CD4-positive, alpha-beta T cell (primary cell): ENCODE measurements at regions not wholly inside any gene's neighbourhood (a gene's known extent, or its start where the extent isn't known, plus 50 kb on each side); places are given as distances from the start of the nearest gene placed in this dataset.
A peak's percentile ranks its signal among the peaks of the same experiment; 100 is the strongest.

Experiments used
- ATAC-seq: fragments of 200-7000 bp; cut with Tn5 transposase; one replicate; pipeline ENCODE4 v1.10.0; 2022; ENCODE audit warnings: mild to moderate bottlenecking; ENCODE audit not compliant: poor library complexity
- CTCF ChIA-PET: fragments of 350-600 bp; sonication (Branson Sonifier 250); formaldehyde crosslinking; loops from one replicate; lab custom pipeline; 2021; ENCODE audit warnings: antibody characterized with exemption, inconsistent platforms; lab: Charles Lee
- POLR2A ChIA-PET: fragments of 350-600 bp; sonication (Branson Sonifier 250); formaldehyde crosslinking; loops from one replicate; lab custom pipeline; 2021; ENCODE audit warnings: antibody characterized with exemption, inconsistent platforms; lab: Charles Lee
- DNase-seq, 14 experiments: peaks; one replicate each; pipeline ENCODE4 v3.0.0-alpha.2; 2013 to 2020; ENCODE audit warnings: mixed read lengths in 2 of 14
- H3K27ac ChIP-seq, 2 donors: one replicate each; pipeline versions ENCODE4 v1.5.1 to v1.7.0; 2013; ENCODE audit warnings: low read length in 2 of 2, low read depth in 1 of 2, mild to moderate bottlenecking in 1 of 2
- H3K27me3 ChIP-seq, 2 experiments: 1 replicate in 1 of 2; 2 replicates in 1 of 2; pipeline versions ENCODE4 v1.6.1 to v1.7.0; 2013; ENCODE audit warnings: low read length in 2 of 2, control low read depth in 1 of 2, mild to moderate bottlenecking in 1 of 2, moderate library complexity in 1 of 2; ENCODE audit not compliant: insufficient read depth in 2 of 2, control insufficient read depth in 1 of 2
- H3K36me3 ChIP-seq: one replicate; pipeline ENCODE4 v1.6.1; 2013; ENCODE audit warnings: low read length, control low read depth; ENCODE audit not compliant: insufficient read depth
- H3K4me1 ChIP-seq: one replicate; pipeline ENCODE4 v1.6.1; 2013; ENCODE audit warnings: low read length, control low read depth; ENCODE audit not compliant: insufficient read depth
- H3K4me3 ChIP-seq: one replicate; pipeline ENCODE4 v1.5.1; 2013; ENCODE audit warnings: mild to moderate bottlenecking, low read length, moderate library complexity
- H3K9me3 ChIP-seq, 2 experiments: 1 replicate in 1 of 2; 2 replicates in 1 of 2; pipeline versions ENCODE4 v1.6.1 to v1.7.0; 2013; ENCODE audit warnings: low read length in 2 of 2, mild to moderate bottlenecking in 2 of 2, control low read depth in 1 of 2, moderate library complexity in 1 of 2; ENCODE audit not compliant: control insufficient read depth in 1 of 2, insufficient read depth in 1 of 2
- H3K27ac Mint-ChIP-seq: one replicate; pipeline ENCODE4 v1.8.0; 2020; ENCODE audit warnings: mixed read lengths
- H3K27me3 Mint-ChIP-seq: one replicate; pipeline ENCODE4 v1.8.0; 2021; ENCODE audit warnings: mixed read lengths
- H3K36me3 Mint-ChIP-seq: one replicate; pipeline ENCODE4 v1.8.0; 2021; ENCODE audit warnings: low read depth, mixed read lengths
- H3K4me1 Mint-ChIP-seq: one replicate; pipeline ENCODE4 v1.8.0; 2021; ENCODE audit warnings: low read depth, mixed read lengths
- H3K4me3 Mint-ChIP-seq: one replicate; pipeline ENCODE4 v1.8.0; 2020; ENCODE audit warnings: mild to moderate bottlenecking, mixed read lengths
- H3K9me3 Mint-ChIP-seq: one replicate; pipeline ENCODE4 v1.8.0; 2020; ENCODE audit warnings: mixed read lengths
- CTCF ChIP-seq: fragments of 200-600 bp; IDR thresholded peaks from one replicate; pipeline ENCODE4 v1.8.0; 2022; ENCODE audit warnings: antibody characterized with exemption, mild to moderate bottlenecking
- intact Hi-C, 2 experiments: fragments of 100-400 bp; cut with DNase I in 1 of 2; cut with micrococcal nuclease in 1 of 2; formaldehyde crosslinking; loops; one replicate each; pipeline versions ENCODE4 v1.15.1 to v1.9.0; 2023 to 2025; cut with DNase I, micrococcal nuclease

- no peaks in the 10 kb centered on the region for H3K36me3 Mint-ChIP-seq
- H3K4me1 Mint-ChIP-seq, result peaks cover 30% of the 10 kb centered on the region
- Histone ChIP-seq H3K27ac (peak overlapping the region; percentile 39 to 65), H3K36me3 (no peaks in the 10 kb centered on the region), H3K9me3 (no peaks in the 10 kb centered on the region), H3K27me3 (no peaks in the 10 kb centered on the region), H3K4me1 (peaks cover 25% of the 10 kb centered on the region), H3K4me3 (peak overlapping the region; percentile 46)
- intact Hi-C loops, result no loop called here
- peak in 4 of 14 experiments; percentile 21 to 35 (median 28) for DNase-seq
- peak; percentile 57 for ATAC-seq
- TF ChIP-seq CTCF, result no peak
- H3K9me3 Mint-ChIP-seq, result no peaks in the 10 kb centered on the region
- H3K27ac Mint-ChIP-seq, result peak overlapping the region; percentile 82
- H3K4me3 Mint-ChIP-seq, result peak overlapping the region; percentile 87
- ChIA-PET CTCF (no interaction called here), POLR2A (no interaction called here)
- no peaks in the 10 kb centered on the region for H3K27me3 Mint-ChIP-seq
These were observed 85.0 kb upstream of the CLPB start for GRCh38 chr11:72519220-72519881.

- H3K27ac Mint-ChIP-seq, result no peak overlapping the region
- Histone ChIP-seq H3K4me1 (peaks cover 7% of the 10 kb centered on the region), H3K27ac (no peak overlapping the region), H3K27me3 (no peaks in the 10 kb centered on the region), H3K9me3 (peaks cover 13 to 21% of the 10 kb centered on the region in 2 experiments), H3K4me3 (no peak overlapping the region), H3K36me3 (no peaks in the 10 kb centered on the region)
- H3K27me3 Mint-ChIP-seq, result peaks cover 6% of the 10 kb centered on the region
- ATAC-seq, result no peak
- ChIA-PET POLR2A (no interaction called here), CTCF (no interaction called here)
- H3K36me3 Mint-ChIP-seq, result peaks cover 8% of the 10 kb centered on the region
- intact Hi-C loops, result no loop called here
- no peak overlapping the region for H3K4me3 Mint-ChIP-seq
- H3K9me3 Mint-ChIP-seq, result peaks cover 8% of the 10 kb centered on the region
- peaks cover 5% of the 10 kb centered on the region for H3K4me1 Mint-ChIP-seq
- no peak for TF ChIP-seq CTCF
- no peak for DNase-seq
These were observed 80.0 kb upstream of the CLPB start for GRCh38 chr11:72514331-72514730.

GRCh38 chr11:72513411-72513810, 79.1 kb upstream of the CLPB start:
- intact Hi-C loops, result no loop called here
- Histone ChIP-seq H3K4me3 (no peak overlapping the region), H3K27ac (no peak overlapping the region), H3K9me3 (peaks cover 13 to 21% of the 10 kb centered on the region in 2 experiments), H3K27me3 (no peaks in the 10 kb centered on the region), H3K36me3 (no peaks in the 10 kb centered on the region), H3K4me1 (no peaks in the 10 kb centered on the region)
- peaks cover 6% of the 10 kb centered on the region for H3K27me3 Mint-ChIP-seq
- peaks cover 8% of the 10 kb centered on the region for H3K9me3 Mint-ChIP-seq
- H3K27ac Mint-ChIP-seq, result no peak overlapping the region
- no peak for TF ChIP-seq CTCF
- no peak overlapping the region for H3K4me3 Mint-ChIP-seq
- H3K36me3 Mint-ChIP-seq, result peaks cover 9% of the 10 kb centered on the region
- no peaks in the 10 kb centered on the region for H3K4me1 Mint-ChIP-seq
- ChIA-PET POLR2A (no interaction called here), CTCF (no interaction called here)
- DNase-seq (no peak), ATAC-seq (no peak)
